Uterus (tissue), 2 donors: ENCODE measurements at regions not wholly inside any gene's neighbourhood (a gene's known extent, or its start where the extent isn't known, plus 50 kb on each side); places are given as distances from the start of the nearest gene placed in this dataset.

Experiments
- POLR2A ChIP-seq, 2 donors: fragments of 450-650 bp; IDR thresholded peaks; one replicate each; pipeline ENCODE4 v1.6.1; 2016; ENCODE audit warnings: antibody characterized with exemption in 2 of 2, mild to moderate bottlenecking in 1 of 2, moderate library complexity in 1 of 2
- TF ChIP-seq, protein P1 (sequence below), 4 experiments: fragments of 200-600 bp in 2 of 4; fragments of 450-650 bp in 2 of 4; sonication (generic) in 2 of 4; IDR thresholded peaks; one replicate each; pipeline ENCODE4 v1.5.1; 2016 to 2019; ENCODE audit warnings: antibody characterized with exemption in 4 of 4, mild to moderate bottlenecking in 2 of 4, moderate library complexity in 1 of 4

DNA sequence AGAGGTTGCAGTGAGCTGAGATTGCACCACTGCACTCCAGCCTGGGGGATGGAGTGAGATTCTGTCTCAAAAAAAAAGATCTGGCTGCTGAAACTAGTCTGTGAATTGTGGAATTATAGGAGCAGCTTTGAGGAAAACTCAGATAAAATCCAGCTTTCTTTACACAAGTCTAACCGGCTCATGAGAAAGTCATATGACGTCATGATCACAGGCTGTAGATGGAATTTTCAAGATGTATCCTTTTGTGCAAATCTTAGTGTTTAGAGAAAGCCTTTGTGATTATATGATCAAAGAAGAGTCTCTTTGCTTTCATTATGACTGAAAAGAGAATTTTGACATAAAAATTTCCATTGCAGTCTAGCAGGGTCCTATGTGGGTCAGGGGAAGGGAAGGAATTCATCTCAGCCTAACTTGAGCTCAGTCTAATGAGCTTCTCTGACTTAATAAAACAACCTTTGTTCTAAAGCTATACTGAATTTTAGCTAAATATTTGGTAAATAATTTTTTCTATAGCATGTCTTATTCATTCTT, 90.2 kb upstream of the NCK2 start:
- TF ChIP-seq POLR2A (IDR thresholded peaks at IDR 0.05): no peak
- TF ChIP-seq, protein P1, sequence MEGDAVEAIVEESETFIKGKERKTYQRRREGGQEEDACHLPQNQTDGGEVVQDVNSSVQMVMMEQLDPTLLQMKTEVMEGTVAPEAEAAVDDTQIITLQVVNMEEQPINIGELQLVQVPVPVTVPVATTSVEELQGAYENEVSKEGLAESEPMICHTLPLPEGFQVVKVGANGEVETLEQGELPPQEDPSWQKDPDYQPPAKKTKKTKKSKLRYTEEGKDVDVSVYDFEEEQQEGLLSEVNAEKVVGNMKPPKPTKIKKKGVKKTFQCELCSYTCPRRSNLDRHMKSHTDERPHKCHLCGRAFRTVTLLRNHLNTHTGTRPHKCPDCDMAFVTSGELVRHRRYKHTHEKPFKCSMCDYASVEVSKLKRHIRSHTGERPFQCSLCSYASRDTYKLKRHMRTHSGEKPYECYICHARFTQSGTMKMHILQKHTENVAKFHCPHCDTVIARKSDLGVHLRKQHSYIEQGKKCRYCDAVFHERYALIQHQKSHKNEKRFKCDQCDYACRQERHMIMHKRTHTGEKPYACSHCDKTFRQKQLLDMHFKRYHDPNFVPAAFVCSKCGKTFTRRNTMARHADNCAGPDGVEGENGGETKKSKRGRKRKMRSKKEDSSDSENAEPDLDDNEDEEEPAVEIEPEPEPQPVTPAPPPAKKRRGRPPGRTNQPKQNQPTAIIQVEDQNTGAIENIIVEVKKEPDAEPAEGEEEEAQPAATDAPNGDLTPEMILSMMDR (IDR thresholded peaks at IDR 0.05): no peak
